ENCODE measurements at regions not wholly inside any gene's neighbourhood (a gene's known extent, or its start where the extent isn't known, plus 50 kb on each side); places are given as distances from the start of the nearest gene placed in this dataset.
A peak's percentile ranks its signal among the peaks of the same experiment; 100 is the strongest.
"Not testable (repeated sequence)": the region's sequence is repeated elsewhere in the genome, so short reads cannot be mapped to it uniquely, and the experiment has no call there.

DNA sequence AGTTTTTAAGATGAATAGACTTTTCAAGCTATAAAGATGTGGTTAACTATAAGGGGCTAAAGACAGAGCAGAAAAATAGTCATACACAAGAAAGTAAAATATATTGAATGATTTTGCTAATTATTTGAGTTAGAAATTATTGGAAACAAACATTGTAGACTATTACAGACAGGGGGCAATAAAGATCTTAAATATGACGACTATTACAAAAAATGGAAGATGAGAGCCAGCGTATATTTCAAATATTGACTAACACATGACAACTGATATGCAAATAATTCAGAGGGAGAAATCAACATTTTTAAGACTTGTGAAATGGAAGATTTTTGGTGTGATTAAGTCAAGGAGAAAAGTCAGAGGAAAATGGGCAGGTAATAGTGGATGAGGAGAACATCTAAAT is 520.2 kb upstream of the NUDT12 start:
- TF ChIP-seq POLR2AphosphoS5 (IDR thresholded peaks at IDR 0.05; ENCODE audit: borderline replicate concordance, low read depth, low read length), result no peak
- no peak for TF ChIP-seq EZH2 (IDR thresholded peaks at IDR 0.05)
- TF ChIP-seq FOXP2 (optimal IDR thresholded peaks at IDR 0.05; ENCODE audit: control extremely low read depth, extremely low read length, insufficient read depth), result no peak
- Histone ChIP-seq H3K4me3 (no peak overlapping the region), H3K27ac (no peak overlapping the region), H3K9me3 (ENCODE audit: low read depth, low read length) (no peaks in the 10 kb centered on the region), H3K36me3 (ENCODE audit: insufficient read depth, low read length) (no peaks in the 10 kb centered on the region), H3K9ac (ENCODE audit: insufficient read length) (no peak overlapping the region)
- DNase-seq (ENCODE audit: low read depth, low spot score), result no peak

DNA sequence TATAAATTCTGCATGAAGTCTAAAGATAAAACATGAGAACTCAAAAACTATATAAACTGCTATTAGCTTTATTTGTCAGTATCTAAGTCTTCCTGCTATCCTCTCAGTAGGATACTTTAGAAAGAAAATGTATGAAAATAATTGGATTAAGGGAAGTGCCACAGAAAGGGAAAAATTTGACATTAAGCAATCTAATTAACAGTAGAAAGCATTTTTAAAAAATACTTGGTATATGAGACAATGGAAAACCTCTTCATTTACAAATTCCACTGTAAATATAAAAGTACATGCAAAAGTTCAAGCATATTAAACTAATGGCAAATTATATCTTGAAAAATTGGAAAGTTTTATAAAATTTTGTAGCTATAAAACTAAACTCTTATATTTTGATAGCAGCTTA is 518.6 kb upstream of the NUDT12 start:
- Histone ChIP-seq H3K9me3 (ENCODE audit: low read depth, low read length) (no peaks in the 10 kb centered on the region), H3K36me3 (ENCODE audit: insufficient read depth, low read length) (no peaks in the 10 kb centered on the region), H3K9ac (ENCODE audit: insufficient read length) (no peak overlapping the region), H3K4me3 (no peak overlapping the region), H3K27ac (no peak overlapping the region)
- no peak for TF ChIP-seq POLR2AphosphoS5 (IDR thresholded peaks at IDR 0.05; ENCODE audit: borderline replicate concordance, low read depth, low read length)
- TF ChIP-seq FOXP2 (optimal IDR thresholded peaks at IDR 0.05; ENCODE audit: control extremely low read depth, extremely low read length, insufficient read depth), result no peak
- no peak for TF ChIP-seq EZH2 (IDR thresholded peaks at IDR 0.05)
- no peak for DNase-seq (ENCODE audit: low read depth, low spot score)

DNA sequence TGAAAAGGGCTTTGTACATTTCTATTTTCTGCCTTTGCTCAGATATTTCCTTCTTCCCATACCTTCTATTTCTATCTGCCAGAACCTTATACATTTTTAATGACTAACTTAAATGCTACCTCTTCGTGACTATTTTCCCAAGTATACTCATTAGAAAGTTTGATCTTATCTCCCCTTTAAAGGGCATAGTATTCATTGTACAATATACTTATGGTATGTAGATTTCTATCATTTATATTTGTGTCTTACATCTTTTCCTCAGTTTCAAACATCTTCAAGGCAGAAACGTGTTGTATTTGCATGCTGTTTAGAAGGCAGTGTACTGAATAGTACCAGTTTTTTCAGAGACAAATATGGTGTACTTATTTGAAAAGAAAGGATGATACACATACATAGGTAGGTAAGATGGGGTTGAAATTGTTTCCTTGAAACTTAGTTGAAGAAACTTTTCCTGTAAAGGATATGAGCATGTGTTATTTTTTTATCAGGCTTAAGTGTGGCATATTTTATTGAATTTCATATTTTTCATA is 518.1 kb upstream of the NUDT12 start:
- no peak overlapping the region for H3K27ac ChIP-seq

DNA sequence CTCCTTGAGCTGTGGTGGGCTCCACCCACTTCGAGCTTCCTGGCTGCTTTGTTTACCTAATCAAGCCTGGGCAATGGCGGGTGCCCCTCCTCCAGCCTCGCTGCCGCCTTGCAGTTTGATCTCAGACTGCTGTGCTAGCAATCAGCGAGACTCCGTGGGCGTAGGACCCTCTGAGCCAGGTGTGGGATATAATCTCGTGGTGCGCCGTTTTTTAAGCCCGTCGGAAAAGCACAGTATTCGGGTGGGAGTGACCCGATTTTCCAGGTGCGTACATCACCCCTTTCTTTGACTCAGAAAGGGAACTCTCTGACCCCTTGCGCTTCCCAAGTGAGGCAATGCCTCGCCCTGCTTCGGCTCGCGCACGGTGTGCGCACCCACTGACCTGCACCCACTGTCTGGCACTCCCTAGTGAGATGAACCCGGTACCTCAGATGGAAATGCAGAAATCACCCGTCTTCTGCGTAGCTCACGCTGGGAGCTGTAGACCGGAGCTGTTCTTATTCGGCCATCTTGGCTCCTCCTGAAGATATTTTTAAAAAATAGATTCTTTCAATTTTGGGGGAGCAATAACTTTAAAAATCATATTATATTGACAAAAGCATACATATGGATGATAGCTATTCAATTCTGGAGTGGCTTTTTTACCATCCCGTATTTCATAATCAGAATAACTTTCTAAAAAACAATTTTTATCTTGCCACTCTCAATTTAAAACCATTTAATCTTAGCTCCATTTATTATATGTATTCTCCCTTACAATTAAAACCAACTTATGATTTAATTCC is 517.5 kb upstream of the NUDT12 start:
- not testable (repeated sequence) for DNase-seq (ENCODE audit: low read depth, low spot score); H3K27ac ChIP-seq; H3K4me3 ChIP-seq; H3K9ac ChIP-seq (ENCODE audit: insufficient read length); H3K9me3 ChIP-seq (ENCODE audit: low read depth, low read length); H3K36me3 ChIP-seq (ENCODE audit: insufficient read depth, low read length)

More for the DNA sequence above, 518.1 kb upstream of the NUDT12 start:
- H3K36me3 ChIP-seq (ENCODE audit: insufficient read depth, low read length), result no peaks in the 10 kb centered on the region
- DNase-seq (ENCODE audit: low read depth, low spot score), result no peak
- no peak overlapping the region for H3K4me3 ChIP-seq
- no peak overlapping the region for H3K9ac ChIP-seq (ENCODE audit: insufficient read length)
- H3K9me3 ChIP-seq (ENCODE audit: low read depth, low read length), result no peaks in the 10 kb centered on the region
- TF ChIP-seq EZH2 (IDR thresholded peaks at IDR 0.05) (no peak), POLR2AphosphoS5 (IDR thresholded peaks at IDR 0.05; ENCODE audit: borderline replicate concordance, low read depth, low read length) (no peak), FOXP2 (optimal IDR thresholded peaks at IDR 0.05; ENCODE audit: control extremely low read depth, extremely low read length, insufficient read depth) (no peak)

DNA sequence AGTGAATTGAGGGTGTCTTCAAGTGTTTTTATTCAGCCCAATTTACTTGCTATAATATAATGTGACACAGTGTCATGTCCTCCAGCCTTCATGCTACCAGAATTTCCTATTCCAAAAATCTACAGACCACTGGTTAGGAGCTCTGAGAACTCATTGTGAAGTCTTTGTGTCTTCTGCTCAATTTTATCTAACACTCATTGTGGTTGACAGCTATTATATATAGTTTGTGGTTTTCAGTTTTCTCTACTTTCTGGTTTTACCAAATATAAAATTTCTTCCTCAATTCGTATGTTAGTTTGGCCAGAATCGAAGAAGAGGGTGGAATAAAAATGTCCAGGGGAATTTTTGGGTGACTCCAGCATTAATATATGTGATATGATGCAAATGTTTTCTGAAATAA is 509.3 kb upstream of the NUDT12 start:
- Histone ChIP-seq H3K27ac (no peak overlapping the region), H3K4me3 (no peak overlapping the region), H3K9ac (ENCODE audit: insufficient read length) (no peak overlapping the region), H3K36me3 (ENCODE audit: insufficient read depth, low read length) (no peaks in the 10 kb centered on the region), H3K9me3 (ENCODE audit: low read depth, low read length) (no peaks in the 10 kb centered on the region)
- no peak for TF ChIP-seq EZH2 (IDR thresholded peaks at IDR 0.05)
- TF ChIP-seq FOXP2 (optimal IDR thresholded peaks at IDR 0.05; ENCODE audit: control extremely low read depth, extremely low read length, insufficient read depth), result no peak
- no peak for TF ChIP-seq POLR2AphosphoS5 (IDR thresholded peaks at IDR 0.05; ENCODE audit: borderline replicate concordance, low read depth, low read length)
- no peak for DNase-seq (ENCODE audit: low read depth, low spot score)

DNA sequence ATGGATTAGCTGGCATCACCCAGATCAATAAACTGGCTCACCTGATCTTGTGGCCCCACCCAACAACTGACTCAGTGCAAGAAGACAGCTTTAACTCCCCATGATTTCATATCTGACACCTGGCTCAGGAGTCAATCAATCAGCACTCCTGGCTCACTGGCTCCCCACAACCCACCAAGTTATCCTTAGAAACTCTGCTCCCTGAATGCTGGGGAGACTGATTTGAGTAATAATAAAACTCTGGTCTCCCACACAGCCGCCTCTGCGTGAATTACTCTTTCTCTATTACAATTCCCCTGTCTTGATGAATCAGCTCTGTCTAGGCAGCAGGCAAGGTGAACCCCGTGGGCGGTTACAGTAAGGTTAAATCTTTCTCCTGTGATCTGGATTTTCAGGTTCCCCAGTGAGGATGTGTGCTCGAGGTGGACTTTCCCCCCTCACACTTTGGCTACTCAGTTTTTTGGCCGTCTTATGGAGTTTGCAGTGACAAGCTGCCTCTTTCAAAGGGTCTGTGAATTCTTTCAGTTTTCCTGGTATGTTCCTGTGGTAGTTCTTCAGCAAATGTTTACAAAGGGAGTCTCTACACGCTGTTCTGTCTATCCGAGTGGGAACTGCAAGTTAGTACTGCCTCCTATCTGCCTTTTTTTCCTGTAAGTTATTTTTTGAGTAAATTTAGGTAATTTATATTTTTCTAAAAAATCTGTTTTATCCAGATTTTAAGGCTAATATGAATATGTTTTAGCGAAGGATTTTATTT is 500.2 kb upstream of the NUDT12 start:
- DNase-seq (ENCODE audit: low read depth, low spot score), result no peak
- Histone ChIP-seq H3K9me3 (ENCODE audit: low read depth, low read length) (no peaks in the 10 kb centered on the region), H3K36me3 (ENCODE audit: insufficient read depth, low read length) (no peaks in the 10 kb centered on the region), H3K27ac (no peak overlapping the region), H3K9ac (ENCODE audit: insufficient read length) (no peak overlapping the region), H3K4me3 (no peak overlapping the region)
- no peak for TF ChIP-seq POLR2AphosphoS5 (IDR thresholded peaks at IDR 0.05; ENCODE audit: borderline replicate concordance, low read depth, low read length)
- no peak for TF ChIP-seq EZH2 (IDR thresholded peaks at IDR 0.05)
- no peak for TF ChIP-seq FOXP2 (optimal IDR thresholded peaks at IDR 0.05; ENCODE audit: control extremely low read depth, extremely low read length, insufficient read depth)

DNA sequence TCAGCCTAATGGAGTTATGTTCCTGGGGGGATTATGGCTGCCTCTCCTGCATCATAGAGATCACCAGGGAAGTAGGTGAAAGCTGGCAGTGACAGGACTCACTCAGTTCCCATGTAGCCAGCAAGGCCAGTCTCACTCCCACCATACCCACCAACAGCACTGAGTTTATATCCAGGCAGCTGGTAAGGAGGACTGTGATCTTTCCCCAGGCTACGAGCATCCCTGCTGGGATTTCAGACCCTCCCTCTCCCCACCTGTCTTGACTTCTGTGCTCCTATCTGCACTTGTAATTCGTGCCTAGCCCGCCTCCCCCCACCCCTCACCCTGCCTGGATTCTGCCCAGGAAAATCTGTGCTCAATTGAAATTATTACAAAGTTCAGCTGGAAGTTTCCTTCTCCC is 499.1 kb upstream of the NUDT12 start:
- Histone ChIP-seq H3K4me3 (no peak overlapping the region), H3K9me3 (ENCODE audit: low read depth, low read length) (no peaks in the 10 kb centered on the region), H3K36me3 (ENCODE audit: insufficient read depth, low read length) (no peaks in the 10 kb centered on the region), H3K9ac (ENCODE audit: insufficient read length) (no peak overlapping the region), H3K27ac (no peak overlapping the region)
- no peak for DNase-seq (ENCODE audit: low read depth, low spot score)
- TF ChIP-seq FOXP2 (optimal IDR thresholded peaks at IDR 0.05; ENCODE audit: control extremely low read depth, extremely low read length, insufficient read depth) (no peak), EZH2 (IDR thresholded peaks at IDR 0.05) (no peak), POLR2AphosphoS5 (IDR thresholded peaks at IDR 0.05; ENCODE audit: borderline replicate concordance, low read depth, low read length) (no peak)

DNA sequence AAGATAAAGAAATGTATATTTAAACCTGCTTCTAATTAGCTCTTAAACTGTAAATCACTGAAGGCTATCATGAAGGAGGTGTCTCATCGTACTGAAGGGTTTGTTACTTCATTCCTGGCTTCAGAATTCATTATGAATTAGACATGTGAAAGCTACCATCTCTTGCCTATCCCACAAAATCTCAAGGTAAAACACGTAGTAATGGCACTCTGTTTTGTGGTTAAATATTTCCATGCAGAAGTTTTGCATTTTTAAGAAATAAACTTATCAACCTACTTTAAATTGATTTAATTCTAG is 490.7 kb upstream of the NUDT12 start:
- no peak for DNase-seq (ENCODE audit: low read depth, low spot score)
- peak overlapping the region; percentile 19; the same call in 1 of the 2 replicates for H3K4me3 ChIP-seq
- H3K36me3 ChIP-seq (ENCODE audit: insufficient read depth, low read length), result no peaks in the 10 kb centered on the region
- no peaks in the 10 kb centered on the region for H3K9me3 ChIP-seq (ENCODE audit: low read depth, low read length)
- H3K9ac ChIP-seq (ENCODE audit: insufficient read length), result no peak overlapping the region
- no peak for TF ChIP-seq POLR2AphosphoS5 (IDR thresholded peaks at IDR 0.05; ENCODE audit: borderline replicate concordance, low read depth, low read length)
- TF ChIP-seq FOXP2 (optimal IDR thresholded peaks at IDR 0.05; ENCODE audit: control extremely low read depth, extremely low read length, insufficient read depth), result no peak
- TF ChIP-seq EZH2 (IDR thresholded peaks at IDR 0.05), result no peak
- peak overlapping the region; percentile 35; the same call in 1 of the 2 replicates for H3K27ac ChIP-seq

Measured in SK-N-MC (cell line).